ENCODE measurements at regions not wholly inside any gene's neighbourhood (a gene's known extent, or its start where the extent isn't known, plus 50 kb on each side); places are given as distances from the start of the nearest gene placed in this dataset.

GRCh38 chr2:239781454-239781853 lies 243.7 kb downstream of the NDUFA10 start:
- TF ChIP-seq CSDC2 (CRISPR knock-in tag; IDR thresholded peaks at IDR 0.05) (no peak), ISL1 (CRISPR knock-in tag; IDR thresholded peaks at IDR 0.05) (no peak), TSHZ2 (CRISPR knock-in tag; IDR thresholded peaks at IDR 0.05) (no peak), SNAI2 (CRISPR knock-in tag; IDR thresholded peaks at IDR 0.05) (no peak)
